Stimulated activated CD8-positive, alpha-beta memory T cell treated with anti-CD3 and anti-CD28 coated beads, Interleukin-4, amount 100 ng/mL, for 24 hours (primary cell): ENCODE measurements at regions not wholly inside any gene's neighbourhood (a gene's known extent, or its start where the extent isn't known, plus 50 kb on each side); places are given as distances from the start of the nearest gene placed in this dataset.
A peak's percentile ranks its signal among the peaks of the same experiment; 100 is the strongest.

ENCODE experiments used
- DNase-seq: peaks from one replicate; pipeline ENCODE4 v3.0.0-alpha.2; 2020; ENCODE audit warnings: low read depth

GRCh38 chr17:65405563-65405962 lies 155.9 kb downstream of the AXIN2 start:
- DNase-seq = no peak

- DNase-seq = no peak
These were observed 156.7 kb downstream of the AXIN2 start for GRCh38 chr17:65404761-65405160.

GRCh38 chr17:65403626-65404025 lies 157.8 kb downstream of the AXIN2 start:
- DNase-seq = no peak

GRCh38 chr17:65402513-65403496 lies 158.6 kb downstream of the AXIN2 start:
- no peak for DNase-seq

- no peak for DNase-seq
These were observed 159.9 kb downstream of the AXIN2 start for GRCh38 chr17:65401561-65401960.

GRCh38 chr17:65400701-65401100 lies 160.7 kb downstream of the AXIN2 start:
- no peak for DNase-seq

- no peak for DNase-seq
These were observed 163.2 kb downstream of the AXIN2 start for GRCh38 chr17:65398040-65398787.

- no peak for DNase-seq
These were observed 165.5 kb downstream of the AXIN2 start for GRCh38 chr17:65395924-65396323.

GRCh38 chr17:65394811-65395472 lies 166.5 kb downstream of the AXIN2 start:
- DNase-seq = no peak

GRCh38 chr17:65393514-65393913 lies 167.9 kb downstream of the AXIN2 start:
- DNase-seq = no peak

GRCh38 chr17:65389949-65390348 lies 171.5 kb downstream of the AXIN2 start:
- no peak for DNase-seq

GRCh38 chr17:65389426-65389825 lies 172.0 kb downstream of the AXIN2 start:
- DNase-seq = no peak

- no peak for DNase-seq
These were observed 172.5 kb downstream of the AXIN2 start for GRCh38 chr17:65388911-65389310.

GRCh38 chr17:65387322-65387721 lies 174.1 kb downstream of the AXIN2 start:
- DNase-seq = no peak

GRCh38 chr17:65385726-65386125 lies 175.7 kb downstream of the AXIN2 start:
- DNase-seq = no peak

GRCh38 chr17:65385071-65385470 lies 176.4 kb downstream of the AXIN2 start:
- no peak for DNase-seq

GRCh38 chr17:65381152-65381551 lies 180.3 kb downstream of the AXIN2 start:
- DNase-seq = no peak

- DNase-seq = no peak
These were observed 186.5 kb downstream of the AXIN2 start for GRCh38 chr17:65374966-65375365.

GRCh38 chr17:65371702-65372101 lies 189.7 kb downstream of the AXIN2 start:
- DNase-seq = no peak

GRCh38 chr17:65370669-65371131 lies 190.7 kb downstream of the AXIN2 start:
- DNase-seq = no peak

GRCh38 chr17:65368341-65368740 lies 193.1 kb downstream of the AXIN2 start:
- no peak for DNase-seq

- DNase-seq = peak; percentile 42
These were observed 195.2 kb downstream of the AXIN2 start for GRCh38 chr17:65366102-65366844.
